IMR-90 (cell line): ENCODE measurements at regions not wholly inside any gene's neighbourhood (a gene's known extent, or its start where the extent isn't known, plus 50 kb on each side); places are given as distances from the start of the nearest gene placed in this dataset.
"Not testable (repeated sequence)": the region's sequence is repeated elsewhere in the genome, so short reads cannot be mapped to it uniquely, and the experiment has no call there.

Experiments used
- ATAC-seq: fragments of 200-7000 bp; cut with Tn5 transposase; 2 replicates; pipeline ENCODE4 v1.9.1; 2020; ENCODE audit warnings: low read depth, mild to moderate bottlenecking, moderate library complexity
- BruUV-seq: library from RNA; stranded (reverse); fragments of 400-500 nt; replicated peaks from 2 replicates; lab custom pipeline; 2021; lab: Mats Ljungman, UMichigan
- CTCF ChIA-PET: fragments of 300-600 bp; formaldehyde crosslinking; extraction: SDS; loops from one replicate; lab custom pipeline; 2021; ENCODE audit warnings: antibody characterized with exemption; lab: Yijun Ruan, JAX
- POLR2A ChIA-PET: fragments of 300-600 bp; sonication (Branson Sonifier 250); formaldehyde crosslinking; loops from one replicate; lab custom pipeline; 2022; ENCODE audit warnings: antibody characterized with exemption; ENCODE audit not compliant: unreplicated experiment; lab: Charles Lee
- DNase-seq: peaks from one replicate; pipeline ENCODE4 v3.0.0; 2013
- H2AFZ ChIP-seq: replicated peaks from 2 replicates; pipeline ENCODE3; 2013; ENCODE audit warnings: low read length, mild to moderate bottlenecking; ENCODE audit not compliant: poor library complexity
- H2AK5ac ChIP-seq: 2 replicates; pipeline ENCODE4 v1.6.1; 2013; ENCODE audit warnings: low read depth, low read length, inconsistent platforms
- H2AK9ac ChIP-seq: replicated peaks from 2 replicates; pipeline ENCODE3; 2013; ENCODE audit warnings: mild to moderate bottlenecking, low read depth, low read length, moderate library complexity; ENCODE audit not compliant: poor library complexity
- H2BK120ac ChIP-seq: 2 replicates; pipeline ENCODE4 v1.6.1; 2013; ENCODE audit warnings: low read depth, low read length, inconsistent platforms
- H2BK15ac ChIP-seq: 3 replicates; pipeline ENCODE4 v1.6.1; 2013; ENCODE audit warnings: low read depth, low read length, inconsistent platforms
- H2BK20ac ChIP-seq: 2 replicates; pipeline ENCODE4 v1.6.1; 2013; ENCODE audit warnings: low read depth, mild to moderate bottlenecking, inconsistent platforms, low read length, moderate library complexity
- H2BK5ac ChIP-seq: 2 replicates; pipeline ENCODE4 v1.6.1; 2013; ENCODE audit warnings: mild to moderate bottlenecking, low read depth, low read length, inconsistent platforms; ENCODE audit not compliant: poor library complexity, severe bottlenecking
- H3K14ac ChIP-seq: replicated peaks from 2 replicates; pipeline ENCODE4 v1.6.1; 2013; ENCODE audit warnings: low read depth, low read length, inconsistent platforms
- H3K18ac ChIP-seq: 2 replicates; pipeline ENCODE4 v1.6.1; 2013; ENCODE audit warnings: low read depth, low read length, control low read depth
- H3K23ac ChIP-seq: 2 replicates; pipeline ENCODE4 v1.6.1; 2013; ENCODE audit warnings: low read depth, low read length, inconsistent platforms
- H3K27ac ChIP-seq: 2 replicates; pipeline ENCODE4 v1.5.1; 2013; ENCODE audit warnings: mild to moderate bottlenecking, control low read depth, low read length; ENCODE audit not compliant: insufficient read depth
- H3K27me3 ChIP-seq: 2 replicates; pipeline ENCODE4 v1.6.1; 2013; ENCODE audit warnings: low read length; ENCODE audit not compliant: control insufficient read depth, insufficient read depth
- H3K36me3 ChIP-seq: 2 replicates; pipeline ENCODE4 v1.6.1; 2013; ENCODE audit warnings: low read length, mixed read lengths; ENCODE audit not compliant: control insufficient read depth, insufficient read depth
- H3K4ac ChIP-seq: 2 replicates; pipeline ENCODE4 v1.6.1; 2013; ENCODE audit warnings: low read depth, low read length, inconsistent platforms
- H3K4me1 ChIP-seq: 2 replicates; pipeline ENCODE4 v1.6.1; 2013; ENCODE audit warnings: low read length, mixed read lengths; ENCODE audit not compliant: control insufficient read depth, insufficient read depth
- H3K4me2 ChIP-seq: 2 replicates; pipeline ENCODE4 v1.6.1; 2013; ENCODE audit warnings: low read depth, mild to moderate bottlenecking, control low read depth, low read length, moderate library complexity
- H3K4me3 ChIP-seq: 2 replicates; pipeline ENCODE4 v1.5.1; 2013; ENCODE audit warnings: low read depth, mild to moderate bottlenecking, control low read depth, low read length, moderate library complexity; ENCODE audit not compliant: insufficient read depth
- H3K56ac ChIP-seq: 2 replicates; pipeline ENCODE4 v1.6.1; 2013; ENCODE audit warnings: low read length, inconsistent platforms; ENCODE audit not compliant: insufficient read depth; ENCODE audit errors: extremely low read depth
- H3K79me1 ChIP-seq, 2 experiments: 2 replicates each; pipeline ENCODE4 v1.6.1; 2013; ENCODE audit warnings: low read length in 2 of 2, inconsistent platforms in 1 of 2, low read depth in 1 of 2
- H3K9ac ChIP-seq: 2 replicates; pipeline ENCODE4 v1.6.1; 2013; ENCODE audit warnings: low read depth, low read length, control low read depth
- H3K9me1 ChIP-seq: 2 replicates; pipeline ENCODE4 v1.6.1; 2013; ENCODE audit warnings: low read length, inconsistent platforms; ENCODE audit not compliant: insufficient read depth
- H3K9me3 ChIP-seq: 2 replicates; pipeline ENCODE4 v1.6.1; 2013; ENCODE audit warnings: low read length; ENCODE audit not compliant: control insufficient read depth, insufficient read depth
- H4K20me1 ChIP-seq: 2 replicates; pipeline ENCODE4 v1.6.1; 2013; ENCODE audit warnings: low read length, inconsistent platforms; ENCODE audit not compliant: insufficient read depth
- H4K5ac ChIP-seq: 2 replicates; pipeline ENCODE4 v1.6.1; 2013; ENCODE audit warnings: mild to moderate bottlenecking, low read depth, low read length, control low read depth
- H4K8ac ChIP-seq, 2 experiments: 2 replicates each; pipeline ENCODE4 v1.6.1; 2013; ENCODE audit warnings: low read depth in 2 of 2, low read length in 2 of 2, control low read depth in 1 of 2, inconsistent platforms in 1 of 2
- H4K91ac ChIP-seq: 2 replicates; pipeline ENCODE4 v1.6.1; 2013; ENCODE audit warnings: low read depth, low read length, inconsistent platforms; ENCODE audit not compliant: insufficient read depth
- whole genome bisulfite sequencing, 2 experiments: methylation state at CpG; one replicate each; pipeline versions ENCODE4 v1.1.5 to v1.1.7; 2013; ENCODE audit warnings: missing lambda C conversion rate in 2 of 2; ENCODE audit not compliant: insufficient read length in 1 of 2; ENCODE audit errors: extremely low coverage in 2 of 2; 5-methylcytosine and 5-hydroxymethylcytosine counted together
- dilution Hi-C: fragments of 300-500 bp; cut with HindIII; formaldehyde crosslinking; loops from one replicate; pipeline ENCODE4 v1.14.3; 2018; ENCODE audit warnings: low sequenced_read_pairs; ENCODE audit not compliant: unreplicated experiment
- in situ Hi-C: fragments of 300-500 bp; cut with MboI; formaldehyde crosslinking; loops from 3 replicates; pipeline ENCODE4 v1.14.3; 2019; ENCODE audit warnings: low sequenced_read_pairs, inconsistent platforms, mixed read lengths
- intact Hi-C: fragments of 100-400 bp; cut with micrococcal nuclease; formaldehyde crosslinking; loops from 2 replicates; pipeline ENCODE4 v1.10.0; 2022

DNA sequence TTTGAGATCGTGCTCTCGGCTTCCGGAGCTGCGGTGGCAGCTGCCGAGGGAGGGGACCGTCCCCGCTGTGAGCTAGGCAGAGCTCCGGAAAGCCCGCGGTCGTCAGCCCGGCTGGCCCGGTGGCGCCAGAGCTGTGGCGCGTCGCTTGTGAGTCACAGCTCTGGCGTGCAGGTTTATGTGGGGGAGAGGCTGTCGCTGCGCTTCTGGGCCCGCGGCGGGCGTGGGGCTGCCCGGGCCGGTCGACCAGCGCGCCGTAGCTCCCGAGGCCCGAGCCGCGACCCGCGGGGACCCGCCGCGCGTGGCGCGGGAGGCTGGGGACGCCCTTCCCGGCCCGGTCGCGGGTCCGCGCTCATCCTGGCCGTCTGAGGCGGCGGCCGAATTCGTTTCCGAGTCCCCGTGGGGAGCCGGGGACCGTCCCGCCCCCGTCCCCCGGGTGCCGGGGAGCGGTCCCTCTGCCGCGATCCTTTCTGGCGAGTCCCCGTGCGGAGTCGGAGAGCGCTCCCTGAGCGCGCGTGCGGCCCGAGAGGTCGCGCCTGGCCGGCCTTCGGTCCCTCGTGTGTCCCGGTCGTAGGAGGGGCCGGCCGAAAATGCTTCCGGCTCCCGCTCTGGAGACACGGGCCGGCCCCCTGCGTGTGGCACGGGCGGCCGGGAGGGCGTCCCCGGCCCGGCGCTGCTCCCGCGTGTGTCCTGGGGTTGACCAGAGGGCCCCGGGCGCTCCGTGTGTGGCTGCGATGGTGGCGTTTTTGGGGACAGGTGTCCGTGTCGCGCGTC is 2133.0 kb upstream of the TPTE start:
- dilution Hi-C loops, H2AK9ac ChIP-seq, H4K20me1 ChIP-seq, CTCF ChIA-PET, H3K9ac ChIP-seq, H3K4me3 ChIP-seq, BruUV-seq, H3K4me1 ChIP-seq, H3K4me2 ChIP-seq, H3K79me1 ChIP-seq, H2BK20ac ChIP-seq, intact Hi-C loops, H3K18ac ChIP-seq, H3K9me1 ChIP-seq, H3K4ac ChIP-seq, H3K27ac ChIP-seq, H4K8ac ChIP-seq, H3K9me3 ChIP-seq, H3K14ac ChIP-seq, H2BK15ac ChIP-seq, H3K27me3 ChIP-seq, H3K23ac ChIP-seq, H4K5ac ChIP-seq, H2BK5ac ChIP-seq, H2AK5ac ChIP-seq, H2BK120ac ChIP-seq, H4K91ac ChIP-seq, H2AFZ ChIP-seq, DNase-seq, POLR2A ChIA-PET, H3K56ac ChIP-seq, H3K36me3 ChIP-seq, in situ Hi-C loops: not testable (repeated sequence)
- no CpG with 5 or more reads among the region's 107 CpGs for WGBS, 2 experiments
- peak; percentile 100 for ATAC-seq

DNA sequence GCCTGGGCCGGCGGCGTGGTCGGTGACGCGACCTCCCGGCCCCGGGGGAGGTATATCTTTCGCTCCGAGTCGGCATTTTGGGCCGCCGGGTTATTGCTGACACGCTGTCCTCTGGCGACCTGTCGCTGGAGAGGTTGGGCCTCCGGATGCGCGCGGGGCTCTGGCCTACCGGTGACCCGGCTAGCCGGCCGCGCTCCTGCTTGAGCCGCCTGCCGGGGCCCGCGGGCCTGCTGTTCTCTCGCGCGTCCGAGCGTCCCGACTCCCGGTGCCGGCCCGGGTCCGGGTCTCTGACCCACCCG is 2132.5 kb upstream of the TPTE start:
- H3K18ac ChIP-seq, intact Hi-C loops, H3K9me1 ChIP-seq, H2BK15ac ChIP-seq, H3K23ac ChIP-seq, H3K27ac ChIP-seq, CTCF ChIA-PET, ATAC-seq, H4K91ac ChIP-seq, H3K4me2 ChIP-seq, H2AK5ac ChIP-seq, DNase-seq, H3K4me3 ChIP-seq, H2BK20ac ChIP-seq, H4K8ac ChIP-seq, H3K4ac ChIP-seq, H2BK5ac ChIP-seq, in situ Hi-C loops, H3K4me1 ChIP-seq, H3K9ac ChIP-seq, H2AFZ ChIP-seq, H3K56ac ChIP-seq, H3K14ac ChIP-seq, H3K9me3 ChIP-seq, dilution Hi-C loops, H3K27me3 ChIP-seq, H2AK9ac ChIP-seq, BruUV-seq, H2BK120ac ChIP-seq, H4K20me1 ChIP-seq, H4K5ac ChIP-seq, H3K36me3 ChIP-seq, POLR2A ChIA-PET, H3K79me1 ChIP-seq: not testable (repeated sequence)
- WGBS, 2 experiments = no CpG with 5 or more reads among the region's 40 CpGs
